Skeletal muscle tissue (tissue), 3 donors: ENCODE measurements at regions not wholly inside any gene's neighbourhood (a gene's known extent, or its start where the extent isn't known, plus 50 kb on each side); places are given as distances from the start of the nearest gene placed in this dataset.

Experiments used
- H3K27ac ChIP-seq: one replicate; pipeline ENCODE4 v1.7.0; 2013; ENCODE audit warnings: mild to moderate bottlenecking, low read depth, low read length, inconsistent platforms
- H3K27me3 ChIP-seq, 3 donors: one replicate each; pipeline ENCODE4 v1.7.0; 2013; ENCODE audit warnings: low read length in 3 of 3; ENCODE audit not compliant: control insufficient read depth in 3 of 3, insufficient read depth in 3 of 3
- H3K36me3 ChIP-seq, 3 donors: one replicate each; pipeline ENCODE4 v1.7.0; 2013; ENCODE audit warnings: low read length in 3 of 3; ENCODE audit not compliant: control insufficient read depth in 3 of 3, insufficient read depth in 3 of 3
- H3K4me1 ChIP-seq, 3 donors: one replicate each; pipeline ENCODE4 v1.7.0; 2013; ENCODE audit warnings: low read length in 3 of 3, mild to moderate bottlenecking in 3 of 3; ENCODE audit not compliant: control insufficient read depth in 3 of 3, insufficient read depth in 3 of 3
- H3K4me3 ChIP-seq, 3 donors: one replicate each; pipeline ENCODE4 v1.7.0; 2013; ENCODE audit warnings: low read length in 3 of 3
- H3K9ac ChIP-seq, 3 donors: one replicate each; pipeline ENCODE4 v1.7.0; 2013; ENCODE audit warnings: low read length in 3 of 3, mild to moderate bottlenecking in 3 of 3, moderate library complexity in 2 of 3, low read depth in 1 of 3
- H3K9me3 ChIP-seq, 3 donors: one replicate each; pipeline ENCODE4 v1.7.0; 2013; ENCODE audit warnings: low read length in 3 of 3; ENCODE audit not compliant: control insufficient read depth in 3 of 3
- donor health status: Osteomylitis.

- Histone ChIP-seq H3K27ac (no peak overlapping the region), H3K9ac (no peak overlapping the region), H3K9me3 (no peaks in the 10 kb centered on the region), H3K27me3 (no peaks in the 10 kb centered on the region), H3K4me1 (peaks cover 20 to 37% (median 29%) of the 10 kb centered on the region in 3 donors), H3K4me3 (no peak overlapping the region), H3K36me3 (no peaks in the 10 kb centered on the region)
Measured at GRCh38 chr16:85472514-85472913, 140.6 kb upstream of the GSE1 start.

GRCh38 chr16:85473323-85473722, 139.8 kb upstream of the GSE1 start:
- Histone ChIP-seq H3K27ac (no peak overlapping the region), H3K36me3 (no peaks in the 10 kb centered on the region), H3K9me3 (no peaks in the 10 kb centered on the region), H3K27me3 (no peaks in the 10 kb centered on the region), H3K9ac (peak overlapping the region in 2 of 3 donors; percentile 20 to 33), H3K4me1 (peaks cover 20 to 35% (median 28%) of the 10 kb centered on the region in 3 donors), H3K4me3 (no peak overlapping the region)

- H3K27ac ChIP-seq: no peak overlapping the region
- no peaks in the 10 kb centered on the region for H3K9me3 ChIP-seq
- no peaks in the 10 kb centered on the region for H3K36me3 ChIP-seq
- H3K27me3 ChIP-seq: no peaks in the 10 kb centered on the region
- peak overlapping the region in 1 of 3 donors; percentile 33 for H3K9ac ChIP-seq
- H3K4me1 ChIP-seq: peaks cover 20 to 35% (median 28%) of the 10 kb centered on the region in 3 donors
- H3K4me3 ChIP-seq: no peak overlapping the region
Measured at GRCh38 chr16:85473909-85474620, 139.1 kb upstream of the GSE1 start.

- Histone ChIP-seq H3K9ac (peak overlapping the region in 1 of 3 donors; percentile 33), H3K27me3 (no peaks in the 10 kb centered on the region), H3K4me3 (no peak overlapping the region), H3K9me3 (no peaks in the 10 kb centered on the region), H3K36me3 (no peaks in the 10 kb centered on the region), H3K27ac (no peak overlapping the region), H3K4me1 (peaks cover 20 to 35% (median 28%) of the 10 kb centered on the region in 3 donors)
Measured at GRCh38 chr16:85474621-85475217, 138.4 kb upstream of the GSE1 start.

DNA sequence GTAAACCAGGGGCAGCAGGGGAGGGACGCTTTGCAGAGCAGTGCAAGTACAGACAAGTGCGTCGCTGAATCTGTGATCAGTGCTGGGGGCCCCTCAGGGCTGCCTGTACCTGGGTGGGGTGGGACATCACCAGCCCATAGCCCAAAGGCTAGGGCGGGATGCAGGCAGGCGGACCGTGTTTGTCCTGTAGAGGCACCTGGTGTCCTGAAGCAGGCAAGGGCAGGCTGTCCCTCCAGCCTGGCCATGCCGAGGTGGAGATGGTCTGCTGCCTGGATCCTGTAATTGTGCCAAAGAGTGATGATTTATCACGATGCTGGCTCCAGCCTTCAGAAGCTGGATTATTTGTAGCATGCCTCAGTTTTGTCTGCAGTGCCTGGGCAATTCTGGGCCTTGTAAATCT, 137.9 kb upstream of the GSE1 start:
- Histone ChIP-seq H3K4me3 (no peak overlapping the region), H3K36me3 (no peaks in the 10 kb centered on the region), H3K9ac (peak overlapping the region in 1 of 3 donors; percentile 25), H3K27ac (no peak overlapping the region), H3K4me1 (peaks cover 20 to 35% (median 29%) of the 10 kb centered on the region in 3 donors), H3K27me3 (no peaks in the 10 kb centered on the region), H3K9me3 (no peaks in the 10 kb centered on the region)

DNA sequence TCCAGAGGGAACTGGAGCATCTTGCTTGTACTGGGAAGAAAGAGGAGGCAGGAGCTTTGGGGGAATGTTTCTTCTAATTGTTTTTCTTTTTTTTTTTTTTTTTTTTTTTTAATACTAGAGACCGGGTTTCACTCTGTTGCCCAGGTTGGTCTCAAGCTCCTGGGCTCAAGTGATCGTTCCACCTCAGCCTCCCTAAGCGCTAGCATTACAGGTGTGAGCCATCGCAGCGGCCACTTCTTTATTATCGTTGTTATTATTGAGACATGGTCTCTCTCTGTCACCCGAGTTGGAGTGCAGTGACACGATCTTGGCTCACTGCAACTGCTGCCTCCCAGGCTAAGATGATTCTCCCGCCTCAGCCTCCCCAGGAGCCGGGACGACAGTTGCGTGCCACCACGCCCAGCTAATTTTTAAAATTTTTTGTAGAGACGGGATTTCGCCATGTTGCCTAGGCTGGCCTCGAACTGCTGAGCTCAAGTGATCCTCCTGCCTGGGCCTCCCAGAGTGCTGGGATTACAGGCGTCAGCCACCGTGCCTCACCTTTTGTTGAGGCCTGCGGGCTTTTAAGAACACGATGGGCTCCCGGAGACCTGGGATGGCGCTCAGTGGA, 137.3 kb upstream of the GSE1 start:
- no peaks in the 10 kb centered on the region for H3K27me3 ChIP-seq
- peak overlapping the region in 1 of 3 donors; percentile 25 for H3K9ac ChIP-seq
- H3K4me3 ChIP-seq: no peak overlapping the region
- H3K9me3 ChIP-seq: no peaks in the 10 kb centered on the region
- peaks cover 20 to 40% (median 33%) of the 10 kb centered on the region in 3 donors for H3K4me1 ChIP-seq
- H3K27ac ChIP-seq: no peak overlapping the region
- H3K36me3 ChIP-seq: no peaks in the 10 kb centered on the region

DNA sequence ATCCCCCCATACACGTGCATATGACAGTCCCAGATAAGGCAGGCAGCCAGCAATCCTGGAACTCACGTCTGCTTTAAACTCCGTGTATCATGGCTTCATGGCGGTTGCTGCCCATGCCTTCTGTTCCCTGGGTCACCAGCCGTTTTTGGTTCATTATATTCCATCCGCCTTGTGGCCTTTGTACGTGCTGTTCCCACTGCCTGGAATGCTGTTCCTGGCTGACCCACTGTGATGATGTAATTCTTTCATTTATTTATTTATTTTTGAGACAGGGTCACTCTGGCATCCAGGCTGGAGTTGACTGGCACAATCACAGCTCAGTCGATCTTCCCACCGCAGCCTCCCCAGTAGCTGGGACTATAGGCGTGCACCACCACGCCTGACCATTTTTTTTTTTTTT, 136.7 kb upstream of the GSE1 start:
- Histone ChIP-seq H3K4me3 (no peak overlapping the region), H3K27ac (no peak overlapping the region), H3K9ac (no peak overlapping the region), H3K9me3 (no peaks in the 10 kb centered on the region), H3K27me3 (no peaks in the 10 kb centered on the region), H3K36me3 (no peaks in the 10 kb centered on the region), H3K4me1 (peaks cover 20 to 40% (median 33%) of the 10 kb centered on the region in 3 donors)

DNA sequence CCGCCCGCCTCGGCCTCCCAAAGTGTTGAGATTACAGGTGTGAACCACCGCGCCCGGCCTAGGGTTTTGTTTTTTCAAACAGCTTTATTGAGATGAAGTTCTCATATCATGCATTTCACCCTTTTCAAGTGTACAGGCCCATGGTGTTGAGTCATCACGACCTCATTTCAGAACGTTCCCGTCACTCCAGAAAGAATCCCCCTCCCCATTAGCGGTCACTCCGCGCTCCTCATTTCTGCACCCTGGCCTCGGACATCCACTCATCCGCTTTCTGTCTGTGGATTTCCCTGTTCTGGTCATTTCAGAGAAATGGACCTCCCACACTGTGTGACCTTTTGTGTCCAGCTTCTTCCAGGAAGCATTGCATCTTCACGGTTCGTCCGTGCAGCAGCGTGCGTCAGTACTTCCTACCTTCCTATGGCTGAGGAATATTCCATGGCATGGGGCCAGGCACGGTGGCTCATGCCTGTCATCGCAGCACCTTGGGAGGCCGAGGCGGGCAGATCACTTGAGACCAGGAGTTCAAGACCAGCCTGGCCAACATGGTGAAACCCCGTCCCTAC, 135.2 kb upstream of the GSE1 start:
- H3K9me3 ChIP-seq: no peaks in the 10 kb centered on the region
- H3K27ac ChIP-seq: no peak overlapping the region
- H3K4me1 ChIP-seq: peaks cover 20 to 31% (median 30%) of the 10 kb centered on the region in 3 donors
- H3K27me3 ChIP-seq: no peaks in the 10 kb centered on the region
- H3K4me3 ChIP-seq: no peak overlapping the region
- no peaks in the 10 kb centered on the region for H3K36me3 ChIP-seq
- no peak overlapping the region for H3K9ac ChIP-seq

DNA sequence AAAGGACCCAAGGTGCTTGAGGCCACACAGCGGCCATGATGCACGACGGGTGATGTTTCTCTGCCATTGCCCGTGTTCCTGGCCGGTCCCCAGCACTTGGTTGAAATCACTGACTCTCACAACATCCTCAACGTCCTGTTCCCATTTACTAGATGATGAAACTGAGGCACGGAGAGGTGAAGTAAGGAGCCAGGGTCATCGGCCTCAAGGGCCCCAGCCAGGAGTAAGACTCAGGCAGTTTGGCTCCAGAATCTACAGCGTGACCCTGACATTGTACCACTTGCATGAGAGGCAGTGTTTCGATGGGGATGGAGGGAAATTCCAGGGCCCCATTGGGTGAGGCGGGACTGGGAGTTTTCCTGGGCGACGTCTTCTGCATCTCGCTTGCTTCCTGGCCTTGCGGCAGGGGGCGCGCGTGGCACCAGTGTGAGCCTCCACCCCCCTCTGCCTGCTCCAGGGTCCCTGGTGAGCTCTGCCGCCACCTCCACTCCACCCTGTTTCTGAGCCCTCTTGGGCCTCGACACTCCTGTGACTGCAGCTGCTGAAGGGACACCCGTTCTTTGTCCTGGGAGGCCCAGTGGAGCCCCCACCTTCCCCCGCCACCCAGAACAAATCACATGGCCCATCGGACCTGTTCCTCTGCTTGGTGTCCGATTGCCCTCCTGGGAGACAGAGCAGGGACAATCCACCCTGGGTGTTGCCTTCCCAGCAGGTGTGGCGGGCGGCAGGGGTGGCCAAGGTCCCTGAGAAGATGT, 133.0 kb upstream of the GSE1 start:
- H3K27me3 ChIP-seq: no peaks in the 10 kb centered on the region
- H3K9me3 ChIP-seq: no peaks in the 10 kb centered on the region
- H3K4me1 ChIP-seq: peaks cover 3 to 14% (median 8%) of the 10 kb centered on the region in 3 donors
- no peak overlapping the region for H3K4me3 ChIP-seq
- no peak overlapping the region for H3K27ac ChIP-seq
- H3K36me3 ChIP-seq: no peaks in the 10 kb centered on the region
- no peak overlapping the region for H3K9ac ChIP-seq
